NCI-H748 (cell line): ENCODE measurements at regions not wholly inside any gene's neighbourhood (a gene's known extent, or its start where the extent isn't known, plus 50 kb on each side); places are given as distances from the start of the nearest gene placed in this dataset.

Experiments used
- DNase-seq: peaks from one replicate; lab custom pipeline; 2025; ENCODE audit not compliant: unreplicated experiment; lab: John Stamatoyannopoulos, UW

DNA sequence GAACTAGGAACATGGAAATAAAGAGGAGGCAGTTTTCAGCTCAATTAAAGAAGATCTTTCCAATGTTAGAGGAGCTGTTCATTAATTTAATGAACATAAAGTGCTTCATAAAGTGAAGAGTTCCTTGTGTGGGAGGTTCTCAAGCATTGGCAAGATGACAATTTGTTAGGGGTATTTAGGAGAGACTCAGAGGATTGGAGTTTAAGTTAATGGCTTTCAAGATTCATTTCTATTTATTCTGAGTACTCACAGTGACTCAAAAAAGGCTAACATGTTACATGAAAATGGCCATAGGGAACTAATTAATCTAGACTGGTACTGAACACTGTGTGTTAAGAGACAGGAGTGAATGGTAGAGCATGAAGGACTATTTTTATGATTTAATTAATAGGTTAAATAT, 55.4 kb upstream of the CDH12 start:
- no peak for DNase-seq

DNA sequence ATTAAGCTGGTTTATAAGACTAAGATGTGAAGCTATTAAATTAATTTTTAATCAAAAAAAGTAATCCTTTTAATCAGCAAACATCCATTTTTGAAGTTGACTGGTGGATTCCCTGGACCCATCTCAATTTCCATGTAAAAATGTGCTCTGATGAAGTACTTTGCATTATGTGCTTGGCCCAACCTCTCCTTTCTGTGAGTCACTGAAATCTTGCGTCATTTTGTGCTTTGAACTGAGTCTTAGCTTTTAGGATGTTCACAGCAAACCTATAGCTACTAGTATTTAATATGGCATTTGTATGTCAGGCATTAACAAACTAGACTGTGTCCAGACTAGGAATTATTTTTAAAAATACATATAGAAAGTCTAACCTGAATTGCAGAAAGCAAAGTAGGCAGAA, 55.0 kb upstream of the CDH12 start:
- DNase-seq: no peak
